SK-MEL-5 (cell line): ENCODE measurements at regions not wholly inside any gene's neighbourhood (a gene's known extent, or its start where the extent isn't known, plus 50 kb on each side); places are given as distances from the start of the nearest gene placed in this dataset.

Experiments used
- DNase-seq: peaks from one replicate; pipeline ENCODE4 v3.0.0-alpha.2; 2016; ENCODE audit warnings: low read depth, low spot score
- in situ Hi-C: cut with HindIII; loops from 2 replicates; pipeline ENCODE4 v1.10.0; 2016; ENCODE audit warnings: low sequenced_read_pairs, high pct_unique_total_duplicates, low pct_unique_long_range_greater_than_20kb

GRCh38 chr14:22073801-22074200 lies 400.2 kb upstream of the OR4E1 start:
- no peak for DNase-seq
- in situ Hi-C loops, result no loop called here

GRCh38 chr14:22071006-22071405 lies 397.4 kb upstream of the OR4E1 start:
- no peak for DNase-seq
- in situ Hi-C loops, result no loop called here

- in situ Hi-C loops, result no loop called here
- peak; percentile 9 for DNase-seq
These were observed 396.7 kb upstream of the OR4E1 start for GRCh38 chr14:22070119-22070982.

GRCh38 chr14:22065347-22065746 lies 391.7 kb upstream of the OR4E1 start:
- in situ Hi-C loops, result no loop called here
- DNase-seq, result no peak

GRCh38 chr14:22059201-22059600 lies 385.6 kb upstream of the OR4E1 start:
- in situ Hi-C loops, result no loop called here
- no peak for DNase-seq

- in situ Hi-C loops, result no loop called here
These were observed 379.2 kb upstream of the OR4E1 start for GRCh38 chr14:22052795-22053194.

GRCh38 chr14:22047115-22047514 lies 373.5 kb upstream of the OR4E1 start:
- in situ Hi-C loops, result no loop called here
- DNase-seq, result peak; percentile 77

More at GRCh38 chr14:22052795-22053194, 379.2 kb upstream of the OR4E1 start:
- DNase-seq, result no peak

GRCh38 chr14:22046063-22046462 lies 372.4 kb upstream of the OR4E1 start:
- no peak for DNase-seq
- in situ Hi-C loops, result no loop called here

GRCh38 chr14:22044193-22044592 lies 370.6 kb upstream of the OR4E1 start:
- no peak for DNase-seq
- in situ Hi-C loops, result no loop called here

GRCh38 chr14:22040781-22041125 lies 367.1 kb upstream of the OR4E1 start:
- in situ Hi-C loops, result no loop called here
- DNase-seq, result no peak

- in situ Hi-C loops, result no loop called here
- peak; percentile 70 for DNase-seq
These were observed 366.5 kb upstream of the OR4E1 start for GRCh38 chr14:22039938-22040780.

GRCh38 chr14:22036541-22037239 lies 363.1 kb upstream of the OR4E1 start:
- DNase-seq, result peak; percentile 68
- in situ Hi-C loops, result no loop called here

GRCh38 chr14:22026527-22026926 lies 352.9 kb upstream of the OR4E1 start:
- peak; percentile 65 for DNase-seq
- in situ Hi-C loops, result no loop called here

- in situ Hi-C loops, result no loop called here
These were observed 352.3 kb upstream of the OR4E1 start for GRCh38 chr14:22025879-22026278.

GRCh38 chr14:22024137-22024536 lies 350.5 kb upstream of the OR4E1 start:
- DNase-seq, result no peak
- in situ Hi-C loops, result no loop called here

More at GRCh38 chr14:22025879-22026278, 352.3 kb upstream of the OR4E1 start:
- DNase-seq, result no peak

- no peak for DNase-seq
- in situ Hi-C loops, result no loop called here
These were observed 345.3 kb upstream of the OR4E1 start for GRCh38 chr14:22018890-22019289.

- no peak for DNase-seq
- in situ Hi-C loops, result no loop called here
These were observed 338.8 kb upstream of the OR4E1 start for GRCh38 chr14:22012452-22012851.

- no peak for DNase-seq
- in situ Hi-C loops, result no loop called here
These were observed 337.6 kb upstream of the OR4E1 start for GRCh38 chr14:22011253-22011642.
